PC-9 (cell line): ENCODE measurements at regions not wholly inside any gene's neighbourhood (a gene's known extent, or its start where the extent isn't known, plus 50 kb on each side); places are given as distances from the start of the nearest gene placed in this dataset.

ENCODE experiments used
- BruUV-seq: library from RNA; stranded (reverse); fragments of 400-500 nt; replicated peaks from 2 replicates; lab custom pipeline; 2021; lab: Mats Ljungman, UMichigan
- CTCF ChIA-PET: fragments of 300-600 bp; sonication (Branson Sonifier 250); formaldehyde crosslinking; loops from one replicate; lab custom pipeline; 2022; ENCODE audit warnings: antibody characterized with exemption; lab: Charles Lee
- POLR2A ChIA-PET: fragments of 300-600 bp; sonication (Branson Sonifier 250); formaldehyde crosslinking; loops from one replicate; lab custom pipeline; 2022; ENCODE audit warnings: antibody characterized with exemption; ENCODE audit not compliant: unreplicated experiment; lab: Charles Lee
- DNase-seq, 2 experiments: peaks; one replicate each; pipeline versions ENCODE4 v3.0.0 to v3.0.0-alpha.2; 2015 to 2022; ENCODE audit warnings: mixed read lengths in 1 of 2
- H2AFZ ChIP-seq: fragments of 200-600 bp; sonication (generic); 2 replicates; pipeline ENCODE4 v1.8.1; 2017; ENCODE audit warnings: antibody characterized with exemption
- H3F3A ChIP-seq: fragments of 200-600 bp; sonication (generic); 2 replicates; pipeline ENCODE4 v1.8.1; 2017; ENCODE audit warnings: antibody characterized with exemption, mild to moderate bottlenecking, low read depth; ENCODE audit not compliant: insufficient read depth
- H3K27ac ChIP-seq: fragments of 200-600 bp; sonication (generic); 2 replicates; pipeline ENCODE4 v1.6.1; 2016; ENCODE audit warnings: mixed run types
- H3K27me3 ChIP-seq: fragments of 200-600 bp; sonication (generic); 2 replicates; pipeline ENCODE4 v1.6.1; 2016; ENCODE audit warnings: low read depth, mixed run types; ENCODE audit not compliant: insufficient read depth
- H3K36me3 ChIP-seq: fragments of 200-600 bp; sonication (generic); 2 replicates; pipeline ENCODE4 v1.6.1; 2016; ENCODE audit warnings: low read depth, mixed run types
- H3K4me1 ChIP-seq: fragments of 200-600 bp; sonication (generic); replicated peaks from 2 replicates; pipeline ENCODE4 v1.6.1; 2016; ENCODE audit warnings: mixed run types; ENCODE audit not compliant: insufficient read depth
- H3K4me2 ChIP-seq: fragments of 200-600 bp; sonication (generic); 2 replicates; pipeline ENCODE4 v1.6.1; 2017; ENCODE audit warnings: mixed run types
- H3K4me3 ChIP-seq: fragments of 200-600 bp; sonication (generic); 2 replicates; pipeline ENCODE4 v1.6.1; 2016; ENCODE audit warnings: mixed run types
- H3K79me2 ChIP-seq: fragments of 200-600 bp; sonication (generic); 2 replicates; pipeline ENCODE4 v1.6.1; 2017; ENCODE audit warnings: low read depth, mixed run types
- H3K9me2 ChIP-seq: fragments of 200-600 bp; sonication (generic); 2 replicates; pipeline ENCODE4 v1.8.1; 2017; ENCODE audit warnings: mild to moderate bottlenecking; ENCODE audit not compliant: insufficient read depth
- H3K9me3 ChIP-seq: fragments of 200-600 bp; sonication (generic); 2 replicates; pipeline ENCODE4 v1.8.1; 2016; ENCODE audit warnings: low read depth; ENCODE audit not compliant: insufficient read depth
- H4K20me1 ChIP-seq: fragments of 200-600 bp; sonication (generic); 2 replicates; pipeline ENCODE4 v1.8.1; 2017; ENCODE audit not compliant: insufficient read depth
- EZH2 ChIP-seq: fragments of 200-600 bp; sonication (generic); IDR thresholded peaks from 2 replicates; pipeline ENCODE4 v1.8.0; 2017; ENCODE audit warnings: antibody characterized with exemption, low read depth
- intact Hi-C: fragments of 100-400 bp; cut with micrococcal nuclease; formaldehyde crosslinking; loops from one replicate; pipeline ENCODE4 v1.10.0; 2022; ENCODE audit not compliant: unreplicated experiment
- TF ChIP-seq, protein P1 (sequence below): fragments of 200-600 bp; sonication (generic); conservative IDR thresholded peaks from 2 replicates; pipeline ENCODE4 v1.6.1; 2017; ENCODE audit warnings: mixed run types, antibody characterized with exemption, mild to moderate bottlenecking, moderate library complexity

DNA sequence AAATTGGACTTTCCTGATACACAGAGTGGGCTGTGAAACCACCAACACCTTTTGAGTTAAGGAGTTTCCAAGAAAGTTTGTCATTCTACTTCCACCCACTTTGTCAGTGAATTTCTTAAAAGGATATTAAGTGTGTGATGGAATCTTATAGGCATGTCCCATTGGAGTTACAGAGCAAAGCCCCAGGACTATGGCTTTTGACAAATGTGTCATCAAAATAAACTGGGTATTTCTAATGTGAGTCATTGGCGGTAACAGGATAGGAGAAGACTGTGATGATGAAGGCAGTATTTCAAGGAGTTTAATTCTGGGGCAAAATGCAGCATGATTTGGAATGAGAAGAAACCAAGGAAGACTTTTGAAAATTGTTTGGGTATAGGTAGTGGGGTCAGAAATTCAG is 1013.8 kb upstream of the EEF2KMT start:
- Histone ChIP-seq H2AFZ (no peak overlapping the region), H4K20me1 (no peaks in the 10 kb centered on the region; the same call in 1 of the 2 replicates), H3K27ac (no peak overlapping the region), H3K79me2 (no peaks in the 10 kb centered on the region), H3K4me3 (no peak overlapping the region), H3F3A (no peaks in the 10 kb centered on the region), H3K36me3 (no peaks in the 10 kb centered on the region), H3K9me2 (no peaks in the 10 kb centered on the region), H3K4me1 (no peaks in the 10 kb centered on the region), H3K27me3 (peaks cover 10% of the 10 kb centered on the region; the same call in 1 of the 2 replicates), H3K9me3 (no peaks in the 10 kb centered on the region), H3K4me2 (no peak overlapping the region)
- TF ChIP-seq, protein P1, sequence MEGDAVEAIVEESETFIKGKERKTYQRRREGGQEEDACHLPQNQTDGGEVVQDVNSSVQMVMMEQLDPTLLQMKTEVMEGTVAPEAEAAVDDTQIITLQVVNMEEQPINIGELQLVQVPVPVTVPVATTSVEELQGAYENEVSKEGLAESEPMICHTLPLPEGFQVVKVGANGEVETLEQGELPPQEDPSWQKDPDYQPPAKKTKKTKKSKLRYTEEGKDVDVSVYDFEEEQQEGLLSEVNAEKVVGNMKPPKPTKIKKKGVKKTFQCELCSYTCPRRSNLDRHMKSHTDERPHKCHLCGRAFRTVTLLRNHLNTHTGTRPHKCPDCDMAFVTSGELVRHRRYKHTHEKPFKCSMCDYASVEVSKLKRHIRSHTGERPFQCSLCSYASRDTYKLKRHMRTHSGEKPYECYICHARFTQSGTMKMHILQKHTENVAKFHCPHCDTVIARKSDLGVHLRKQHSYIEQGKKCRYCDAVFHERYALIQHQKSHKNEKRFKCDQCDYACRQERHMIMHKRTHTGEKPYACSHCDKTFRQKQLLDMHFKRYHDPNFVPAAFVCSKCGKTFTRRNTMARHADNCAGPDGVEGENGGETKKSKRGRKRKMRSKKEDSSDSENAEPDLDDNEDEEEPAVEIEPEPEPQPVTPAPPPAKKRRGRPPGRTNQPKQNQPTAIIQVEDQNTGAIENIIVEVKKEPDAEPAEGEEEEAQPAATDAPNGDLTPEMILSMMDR, result no peak
- TF ChIP-seq EZH2, result no peak
- DNase-seq, result no peak
- POLR2A ChIA-PET, result no interaction called here
- BruUV-seq, result no TSS peak
- CTCF ChIA-PET, result no interaction called here
- intact Hi-C loops, result no loop called here

DNA sequence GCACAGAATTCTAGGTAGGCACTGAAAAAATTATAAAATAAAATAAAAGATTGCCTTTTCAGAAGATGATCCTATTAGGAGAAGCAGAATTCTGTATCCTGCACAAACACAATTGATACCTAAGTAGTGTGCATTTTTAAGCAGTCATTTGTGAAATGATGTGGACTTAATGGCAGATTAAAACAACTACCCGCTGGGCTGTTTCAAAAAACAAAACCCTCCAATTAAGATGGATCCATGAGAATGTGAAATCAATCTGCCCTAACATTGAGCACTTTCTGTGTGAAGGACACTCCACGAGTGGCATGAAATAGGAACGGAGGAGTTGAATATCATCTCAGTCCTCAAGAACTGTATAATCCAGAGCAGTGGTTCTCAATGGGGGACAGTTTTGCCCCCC is 1012.8 kb upstream of the EEF2KMT start:
- POLR2A ChIA-PET, result no interaction called here
- no peaks in the 10 kb centered on the region for H3K9me3 ChIP-seq
- intact Hi-C loops, result no loop called here

GRCh38 chr16:6106061-6106460 is 1008.5 kb upstream of the EEF2KMT start:
- CTCF ChIA-PET, result no interaction called here
- Histone ChIP-seq H3K36me3 (no peaks in the 10 kb centered on the region), H3K4me3 (no peak overlapping the region), H3K9me2 (no peaks in the 10 kb centered on the region), H2AFZ (no peak overlapping the region), H4K20me1 (no peaks in the 10 kb centered on the region), H3K9me3 (no peaks in the 10 kb centered on the region), H3K4me2 (no peak overlapping the region), H3K79me2 (no peaks in the 10 kb centered on the region), H3F3A (no peaks in the 10 kb centered on the region), H3K27ac (no peak overlapping the region), H3K4me1 (no peaks in the 10 kb centered on the region), H3K27me3 (no peaks in the 10 kb centered on the region)
- no peak for TF ChIP-seq EZH2
- TF ChIP-seq, protein P1, result no peak
- POLR2A ChIA-PET, result no interaction called here
- no peak for DNase-seq
- intact Hi-C loops, result no loop called here
- no TSS peak for BruUV-seq

More for the DNA sequence above, 1012.8 kb upstream of the EEF2KMT start:
- no peak overlapping the region for H3K4me2 ChIP-seq
- H3K4me1 ChIP-seq, result no peaks in the 10 kb centered on the region
- H3K27ac ChIP-seq, result no peak overlapping the region
- H3F3A ChIP-seq, result no peaks in the 10 kb centered on the region
- no peaks in the 10 kb centered on the region for H3K79me2 ChIP-seq
- no peaks in the 10 kb centered on the region for H3K9me2 ChIP-seq
- H3K27me3 ChIP-seq, result peaks cover 10% of the 10 kb centered on the region; the same call in 1 of the 2 replicates
- DNase-seq, result no peak
- TF ChIP-seq, protein P1, result no peak
- no peak for TF ChIP-seq EZH2
- H4K20me1 ChIP-seq, result no peaks in the 10 kb centered on the region; the same call in 1 of the 2 replicates
- H2AFZ ChIP-seq, result no peak overlapping the region
- H3K4me3 ChIP-seq, result no peak overlapping the region
- BruUV-seq, result no TSS peak
- CTCF ChIA-PET, result no interaction called here
- H3K36me3 ChIP-seq, result no peaks in the 10 kb centered on the region
